Thoracic aorta (tissue), 2 donors: ENCODE measurements at regions not wholly inside any gene's neighbourhood (a gene's known extent, or its start where the extent isn't known, plus 50 kb on each side); places are given as distances from the start of the nearest gene placed in this dataset.
"Not testable (repeated sequence)": the region's sequence is repeated elsewhere in the genome, so short reads cannot be mapped to it uniquely, and the experiment has no call there.

Source experiments
- ATAC-seq: fragments of 150-250 bp; one replicate; pipeline ENCODE4 v1.8.0; 2017; ENCODE audit warnings: low read depth; ENCODE audit not compliant: insufficient number of reproducible peaks, low FRiP score
- DNase-seq: peaks from one replicate; pipeline ENCODE4 v3.0.0-alpha.2; 2020; ENCODE audit warnings: low spot score
- H3K27ac ChIP-seq, 2 donors: fragments of 200-600 bp; sonication (generic); 1 replicate in 1 of 2; 2 replicates in 1 of 2; pipeline ENCODE4 v1.5.1; 2016; ENCODE audit warnings: mild to moderate bottlenecking in 2 of 2, moderate library complexity in 2 of 2
- H3K27me3 ChIP-seq: fragments of 200-600 bp; sonication (generic); replicated peaks from 2 replicates; pipeline ENCODE4 v1.6.0; 2016; ENCODE audit warnings: mild to moderate bottlenecking; ENCODE audit not compliant: insufficient read depth
- H3K36me3 ChIP-seq: fragments of 200-600 bp; sonication (generic); one replicate; pipeline ENCODE4 v1.5.1; 2016
- H3K4me1 ChIP-seq, 2 donors: fragments of 200-600 bp; sonication (generic); 1 replicate in 1 of 2; 2 replicates in 1 of 2; pipeline versions ENCODE4 v1.5.1 to v1.6.0; 2016; ENCODE audit warnings: low read depth in 2 of 2, mild to moderate bottlenecking in 1 of 2; ENCODE audit not compliant: control insufficient read depth in 1 of 2
- H3K4me3 ChIP-seq: fragments of 200-600 bp; sonication (generic); 2 replicates; pipeline ENCODE4 v1.5.1; 2016; ENCODE audit warnings: mild to moderate bottlenecking
- H3K9me3 ChIP-seq: fragments of 200-600 bp; sonication (generic); 2 replicates; pipeline ENCODE4 v1.5.1; 2016

GRCh38 chr16:46394963-46395362 is 226.2 kb downstream of the SHCBP1 start:
- not testable (repeated sequence) for H3K36me3 ChIP-seq, ATAC-seq, H3K27me3 ChIP-seq, H3K27ac ChIP-seq, H3K4me3 ChIP-seq, H3K9me3 ChIP-seq, H3K4me1 ChIP-seq, DNase-seq

DNA sequence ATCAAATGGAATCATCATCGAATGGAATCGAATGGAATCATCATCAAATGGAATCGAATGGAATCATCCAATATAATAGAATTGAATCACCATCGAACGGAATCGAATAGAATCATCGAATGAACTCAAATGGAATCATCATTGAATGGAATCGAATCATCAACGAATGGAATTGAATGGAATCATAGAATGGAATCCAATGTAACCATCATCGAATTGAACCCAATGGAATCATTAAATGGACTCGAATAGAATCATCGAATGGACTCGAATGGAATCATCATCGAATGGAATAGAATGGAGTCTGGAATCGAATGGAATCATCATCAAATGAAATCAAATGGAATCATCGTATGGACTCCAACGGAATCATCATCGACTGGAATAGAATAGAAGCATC is 227.0 kb downstream of the SHCBP1 start:
- H3K27me3 ChIP-seq, H3K4me1 ChIP-seq, H3K27ac ChIP-seq, H3K4me3 ChIP-seq, H3K9me3 ChIP-seq, H3K36me3 ChIP-seq, ATAC-seq, DNase-seq: not testable (repeated sequence)

GRCh38 chr16:46392930-46393722 is 228.1 kb downstream of the SHCBP1 start:
- H3K4me1 ChIP-seq, H3K27ac ChIP-seq, ATAC-seq, DNase-seq, H3K4me3 ChIP-seq, H3K36me3 ChIP-seq, H3K27me3 ChIP-seq, H3K9me3 ChIP-seq: not testable (repeated sequence)

- H3K36me3 ChIP-seq, DNase-seq, H3K4me3 ChIP-seq, H3K9me3 ChIP-seq, H3K4me1 ChIP-seq, H3K27me3 ChIP-seq, H3K27ac ChIP-seq, ATAC-seq: not testable (repeated sequence)
Measured at GRCh38 chr16:46390660-46391462, 230.3 kb downstream of the SHCBP1 start.

GRCh38 chr16:46389561-46390041 is 231.6 kb downstream of the SHCBP1 start:
- DNase-seq = peak; percentile 87
- ATAC-seq, H3K27ac ChIP-seq, H3K9me3 ChIP-seq, H3K4me3 ChIP-seq, H3K27me3 ChIP-seq, H3K4me1 ChIP-seq, H3K36me3 ChIP-seq: not testable (repeated sequence)

- H3K4me1 ChIP-seq = not testable (repeated sequence)
Measured at GRCh38 chr16:46388939-46389491, 232.2 kb downstream of the SHCBP1 start.

GRCh38 chr16:46388354-46388753 is 232.8 kb downstream of the SHCBP1 start:
- H3K9me3 ChIP-seq, H3K27me3 ChIP-seq, H3K36me3 ChIP-seq, ATAC-seq, H3K4me3 ChIP-seq, H3K27ac ChIP-seq, DNase-seq, H3K4me1 ChIP-seq: not testable (repeated sequence)

More at GRCh38 chr16:46388939-46389491, 232.2 kb downstream of the SHCBP1 start:
- H3K27me3 ChIP-seq, H3K36me3 ChIP-seq, H3K27ac ChIP-seq, H3K9me3 ChIP-seq, H3K4me3 ChIP-seq, ATAC-seq, DNase-seq: not testable (repeated sequence)

- H3K27me3 ChIP-seq, H3K36me3 ChIP-seq, H3K4me3 ChIP-seq, H3K9me3 ChIP-seq, H3K27ac ChIP-seq, H3K4me1 ChIP-seq: not testable (repeated sequence)
- peak; percentile 0 for ATAC-seq
- DNase-seq = peak; percentile 81
Measured at GRCh38 chr16:46387720-46388119, 233.5 kb downstream of the SHCBP1 start.

GRCh38 chr16:46386805-46387620 is 234.2 kb downstream of the SHCBP1 start:
- not testable (repeated sequence) for H3K9me3 ChIP-seq, H3K4me1 ChIP-seq, H3K27ac ChIP-seq, H3K4me3 ChIP-seq, H3K27me3 ChIP-seq, H3K36me3 ChIP-seq
- DNase-seq (peak; percentile 20), ATAC-seq (peak; percentile 5)

- not testable (repeated sequence) for H3K9me3 ChIP-seq, H3K4me1 ChIP-seq, DNase-seq, H3K27me3 ChIP-seq, H3K36me3 ChIP-seq, H3K4me3 ChIP-seq, H3K27ac ChIP-seq, ATAC-seq
Measured at GRCh38 chr16:46386110-46386771, 234.9 kb downstream of the SHCBP1 start.

DNA sequence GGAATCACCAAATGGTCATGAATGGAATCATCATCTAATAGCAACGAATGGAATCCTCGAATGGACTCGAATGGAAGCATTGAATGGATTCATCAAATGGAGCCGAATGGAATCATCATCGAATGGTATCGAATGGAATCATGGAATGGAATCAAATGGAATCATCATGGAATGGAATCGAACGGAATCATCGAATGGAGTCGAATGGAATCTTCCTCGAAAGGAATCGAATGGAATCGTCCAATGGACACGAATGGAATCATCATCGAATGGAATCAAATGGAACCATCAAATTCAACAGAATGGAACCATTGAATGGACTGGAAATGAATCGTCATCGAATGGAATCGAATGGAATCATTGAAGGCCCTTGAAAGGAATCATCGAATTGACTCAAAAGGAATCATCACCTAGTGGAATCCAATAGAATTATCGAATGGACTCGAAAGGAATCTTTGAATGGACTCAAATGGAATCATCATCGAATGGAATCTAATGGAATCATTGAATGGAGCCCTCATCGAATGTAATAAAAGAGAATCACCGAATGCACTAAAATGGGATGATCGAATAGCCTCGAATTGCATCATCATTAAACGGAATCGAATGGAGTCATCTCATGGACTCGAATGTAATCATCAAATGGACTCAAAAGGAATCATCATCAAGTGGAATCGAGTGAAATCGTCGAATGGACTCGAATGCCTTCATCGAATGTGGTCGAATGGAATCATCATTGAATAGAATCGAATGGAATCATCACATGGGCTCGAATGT is 236.7 kb downstream of the SHCBP1 start:
- H3K36me3 ChIP-seq, H3K27me3 ChIP-seq, H3K4me1 ChIP-seq, ATAC-seq, H3K4me3 ChIP-seq, H3K27ac ChIP-seq, H3K9me3 ChIP-seq: not testable (repeated sequence)
- peak; percentile 24 for DNase-seq
